ENCODE measurements at regions not wholly inside any gene's neighbourhood (a gene's known extent, or its start where the extent isn't known, plus 50 kb on each side); places are given as distances from the start of the nearest gene placed in this dataset.

DNA sequence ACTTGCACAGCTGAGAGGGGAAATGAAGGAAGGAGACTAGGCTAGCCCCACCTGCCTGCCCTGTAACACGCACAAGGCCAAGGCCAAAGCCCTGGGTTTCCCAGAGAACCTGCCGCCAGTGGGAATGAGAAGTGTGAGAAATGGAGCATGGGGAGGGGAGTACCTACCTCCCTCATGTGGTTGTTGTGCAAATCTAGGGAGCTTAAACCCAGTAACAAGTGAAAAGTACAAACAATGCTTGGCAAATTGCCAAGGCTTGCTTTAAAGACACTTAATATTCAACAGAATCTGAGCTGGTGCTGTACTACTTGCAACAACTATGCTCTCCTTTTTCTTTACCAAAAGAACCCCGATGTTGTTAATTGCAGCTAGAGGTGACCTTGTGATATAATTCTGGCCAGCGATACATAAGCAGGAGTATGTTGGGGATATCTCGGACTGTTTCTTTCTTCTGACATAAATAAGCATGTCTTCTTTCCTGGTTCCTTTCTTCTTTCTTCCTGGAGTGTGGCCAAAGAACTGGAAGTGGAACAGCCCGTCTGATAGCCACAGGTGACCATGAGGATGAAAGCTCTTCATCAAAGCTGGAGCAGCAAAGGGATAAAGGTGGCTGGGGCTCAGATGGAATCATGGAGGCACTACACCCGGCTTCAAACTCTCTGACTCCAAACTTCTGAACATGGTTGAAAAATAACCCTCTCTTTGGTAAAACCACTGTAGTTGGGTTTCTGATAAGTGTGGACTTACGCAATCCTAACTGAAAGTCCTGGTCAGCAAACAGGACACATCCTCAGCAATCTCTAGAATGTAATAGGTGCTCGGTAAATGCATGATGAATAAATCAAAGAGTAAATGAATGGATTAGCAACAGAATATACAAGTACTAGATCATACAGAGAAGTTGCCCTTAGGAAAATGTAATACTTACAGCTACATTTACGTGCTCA, 207.9 kb downstream of the NUAK1 start:
- no peak overlapping the region for H3K4me3 ChIP-seq (replicated peaks in 1 of 3; ENCODE audit: low read depth in 2 of 3, low read length in 3 of 3)
- DNase-seq = no peak
- no peak overlapping the region for H3K4me2 ChIP-seq (replicated peaks; ENCODE audit: extremely low read depth, low read length, poor library complexity, severe bottlenecking)
- no peaks in the 10 kb centered on the region for H3K27me3 ChIP-seq (ENCODE audit: control insufficient read depth in 2 of 2, insufficient read depth in 2 of 2, low read length in 2 of 2)
- Mint-ChIP-seq H3K27ac (no peak overlapping the region), H3K4me1 (no peaks in the 10 kb centered on the region), H3K9me3 (peaks cover 0 to 6% (median 4%) of the 10 kb centered on the region in 7 donors), H3K27me3 (ENCODE audit: low read depth in 3 of 3) (peaks cover 0 to 10% (median 1%) of the 10 kb centered on the region in 3 donors), H3K4me3 (no peak overlapping the region), H3K36me3 (no peaks in the 10 kb centered on the region)
- no peaks in the 10 kb centered on the region for H3K9me3 ChIP-seq (replicated peaks in 1 of 2; ENCODE audit: control insufficient read depth in 1 of 2, insufficient read depth in 1 of 2, low read length in 2 of 2)
- H4K20me1 ChIP-seq (ENCODE audit: insufficient read depth, low read length) = no peaks in the 10 kb centered on the region
- WGBS (ENCODE audit: insufficient coverage) = 100% methylated on average over 2 of the region's 10 CpGs
- H3K27ac ChIP-seq (ENCODE audit: low read depth in 1 of 2, low read length in 2 of 2) = no peak overlapping the region
- no peak overlapping the region for H2AFZ ChIP-seq (ENCODE audit: insufficient read depth, low read depth, low read length, poor library complexity, severe bottlenecking)
- H3K9ac ChIP-seq (ENCODE audit: insufficient read depth, low read length, poor library complexity, severe bottlenecking) = no peak overlapping the region
- TF ChIP-seq, protein P1, sequence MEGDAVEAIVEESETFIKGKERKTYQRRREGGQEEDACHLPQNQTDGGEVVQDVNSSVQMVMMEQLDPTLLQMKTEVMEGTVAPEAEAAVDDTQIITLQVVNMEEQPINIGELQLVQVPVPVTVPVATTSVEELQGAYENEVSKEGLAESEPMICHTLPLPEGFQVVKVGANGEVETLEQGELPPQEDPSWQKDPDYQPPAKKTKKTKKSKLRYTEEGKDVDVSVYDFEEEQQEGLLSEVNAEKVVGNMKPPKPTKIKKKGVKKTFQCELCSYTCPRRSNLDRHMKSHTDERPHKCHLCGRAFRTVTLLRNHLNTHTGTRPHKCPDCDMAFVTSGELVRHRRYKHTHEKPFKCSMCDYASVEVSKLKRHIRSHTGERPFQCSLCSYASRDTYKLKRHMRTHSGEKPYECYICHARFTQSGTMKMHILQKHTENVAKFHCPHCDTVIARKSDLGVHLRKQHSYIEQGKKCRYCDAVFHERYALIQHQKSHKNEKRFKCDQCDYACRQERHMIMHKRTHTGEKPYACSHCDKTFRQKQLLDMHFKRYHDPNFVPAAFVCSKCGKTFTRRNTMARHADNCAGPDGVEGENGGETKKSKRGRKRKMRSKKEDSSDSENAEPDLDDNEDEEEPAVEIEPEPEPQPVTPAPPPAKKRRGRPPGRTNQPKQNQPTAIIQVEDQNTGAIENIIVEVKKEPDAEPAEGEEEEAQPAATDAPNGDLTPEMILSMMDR (IDR thresholded peaks at IDR 0.05) = no peak
- H3K79me2 ChIP-seq (ENCODE audit: insufficient read depth, low read length) = no peaks in the 10 kb centered on the region
- no peaks in the 10 kb centered on the region for H3K4me1 ChIP-seq (ENCODE audit: control insufficient read depth in 1 of 2, insufficient read depth in 2 of 2, low read length in 2 of 2)
- no peaks in the 10 kb centered on the region for H3K36me3 ChIP-seq (replicated peaks in 1 of 2; ENCODE audit: control insufficient read depth in 1 of 2, insufficient read depth in 2 of 2, low read length in 2 of 2)
- intact Hi-C loops (cut with micrococcal nuclease) = no loop called here

GRCh38 chr12:105931762-105932570, 206.8 kb downstream of the NUAK1 start:
- Mint-ChIP-seq H3K27me3 (ENCODE audit: low read depth in 3 of 3) (peaks cover 0 to 17% (median 1%) of the 10 kb centered on the region in 3 donors), H3K27ac (no peak overlapping the region), H3K36me3 (no peaks in the 10 kb centered on the region), H3K4me3 (no peak overlapping the region), H3K9me3 (peaks cover 0 to 6% (median 3%) of the 10 kb centered on the region in 7 donors), H3K4me1 (no peaks in the 10 kb centered on the region)
- H3K4me2 ChIP-seq (replicated peaks; ENCODE audit: extremely low read depth, low read length, poor library complexity, severe bottlenecking) = no peak overlapping the region
- DNase-seq = no peak
- H4K20me1 ChIP-seq (ENCODE audit: insufficient read depth, low read length) = no peaks in the 10 kb centered on the region
- no peak overlapping the region for H3K27ac ChIP-seq (ENCODE audit: low read depth in 1 of 2, low read length in 2 of 2)
- 88% methylated on average over 10 of the region's 15 CpGs for WGBS (ENCODE audit: insufficient coverage)
- no peaks in the 10 kb centered on the region for H3K27me3 ChIP-seq (ENCODE audit: control insufficient read depth in 2 of 2, insufficient read depth in 2 of 2, low read length in 2 of 2)
- no peaks in the 10 kb centered on the region for H3K4me1 ChIP-seq (ENCODE audit: control insufficient read depth in 1 of 2, insufficient read depth in 2 of 2, low read length in 2 of 2)
- intact Hi-C loops (cut with micrococcal nuclease) = no loop called here
- no peaks in the 10 kb centered on the region for H3K9me3 ChIP-seq (replicated peaks in 1 of 2; ENCODE audit: control insufficient read depth in 1 of 2, insufficient read depth in 1 of 2, low read length in 2 of 2)
- no peak overlapping the region for H3K4me3 ChIP-seq (replicated peaks in 1 of 3; ENCODE audit: low read depth in 2 of 3, low read length in 3 of 3)
- no peak overlapping the region for H3K9ac ChIP-seq (ENCODE audit: insufficient read depth, low read length, poor library complexity, severe bottlenecking)
- H3K79me2 ChIP-seq (ENCODE audit: insufficient read depth, low read length) = no peaks in the 10 kb centered on the region
- H3K36me3 ChIP-seq (replicated peaks in 1 of 2; ENCODE audit: control insufficient read depth in 1 of 2, insufficient read depth in 2 of 2, low read length in 2 of 2) = no peaks in the 10 kb centered on the region
- TF ChIP-seq, protein P1 (IDR thresholded peaks at IDR 0.05) = no peak
- no peak overlapping the region for H2AFZ ChIP-seq (ENCODE audit: insufficient read depth, low read depth, low read length, poor library complexity, severe bottlenecking)
